H9 (cell line): ENCODE measurements at regions not wholly inside any gene's neighbourhood (a gene's known extent, or its start where the extent isn't known, plus 50 kb on each side); places are given as distances from the start of the nearest gene placed in this dataset.
A peak's percentile ranks its signal among the peaks of the same experiment; 100 is the strongest.

Experiments
- DNase-seq: peaks from one replicate; pipeline ENCODE4 v3.0.0-alpha.2; 2017
- H2AFZ ChIP-seq: one replicate; pipeline ENCODE4 v1.6.1; 2013; ENCODE audit warnings: mild to moderate bottlenecking, low read length, control low read depth, moderate library complexity
- H2AK5ac ChIP-seq: 2 replicates; pipeline ENCODE4 v1.6.1; 2013; ENCODE audit warnings: low read length, control low read depth, mixed read lengths; ENCODE audit not compliant: insufficient read length
- H2BK120ac ChIP-seq: one replicate; pipeline ENCODE4 v1.6.1; 2013; ENCODE audit warnings: low read depth, mild to moderate bottlenecking, low read length, control low read depth, inconsistent platforms; ENCODE audit not compliant: poor library complexity, severe bottlenecking
- H2BK12ac ChIP-seq: 2 replicates; pipeline ENCODE4 v1.6.1; 2013; ENCODE audit warnings: low read length, control low read depth, mixed read lengths, low read depth; ENCODE audit not compliant: insufficient read length
- H2BK15ac ChIP-seq: 2 replicates; pipeline ENCODE4 v1.6.1; 2013; ENCODE audit warnings: low read depth, low read length, control low read depth
- H2BK20ac ChIP-seq: one replicate; pipeline ENCODE4 v1.6.1; 2013; ENCODE audit warnings: low read depth, mild to moderate bottlenecking, low read length, control low read depth, inconsistent platforms; ENCODE audit not compliant: poor library complexity, severe bottlenecking
- H2BK5ac ChIP-seq: 2 replicates; pipeline ENCODE4 v1.6.1; 2013; ENCODE audit warnings: low read length, control low read depth, mixed read lengths; ENCODE audit not compliant: insufficient read length
- H3K14ac ChIP-seq: 2 replicates; pipeline ENCODE4 v1.6.1; 2013; ENCODE audit warnings: low read length, control low read depth; ENCODE audit not compliant: insufficient read depth
- H3K18ac ChIP-seq: 2 replicates; pipeline ENCODE4 v1.6.1; 2013; ENCODE audit warnings: low read depth, mild to moderate bottlenecking, mixed read lengths, low read length, control low read depth; ENCODE audit not compliant: insufficient read length
- H3K23ac ChIP-seq: 2 replicates; pipeline ENCODE4 v1.6.1; 2013; ENCODE audit warnings: low read length, control low read depth, mixed read lengths, low read depth; ENCODE audit not compliant: insufficient read length
- H3K23me2 ChIP-seq: 2 replicates; pipeline ENCODE4 v1.6.1; 2013; ENCODE audit warnings: low read depth, mild to moderate bottlenecking, mixed read lengths, low read length, control low read depth; ENCODE audit not compliant: insufficient read length, poor library complexity, severe bottlenecking
- H3K27ac ChIP-seq: 2 replicates; pipeline ENCODE4 v1.5.1; 2013; ENCODE audit warnings: low read length, control low read depth, mixed read lengths, low read depth; ENCODE audit not compliant: insufficient read length
- H3K27me3 ChIP-seq: 2 replicates; pipeline ENCODE4 v1.6.1; 2013; ENCODE audit warnings: low read length, control low read depth, inconsistent platforms; ENCODE audit not compliant: insufficient read depth
- H3K4ac ChIP-seq: 2 replicates; pipeline ENCODE4 v1.6.1; 2013; ENCODE audit warnings: low read depth, mild to moderate bottlenecking, control low read depth, inconsistent platforms, low read length, moderate library complexity
- H3K4me1 ChIP-seq: 2 replicates; pipeline ENCODE4 v1.6.1; 2013; ENCODE audit warnings: low read length, control low read depth, inconsistent platforms; ENCODE audit not compliant: insufficient read depth
- H3K4me2 ChIP-seq: 2 replicates; pipeline ENCODE4 v1.6.1; 2013; ENCODE audit warnings: low read length, control low read depth, mixed read lengths; ENCODE audit not compliant: insufficient read length, insufficient read depth
- H3K56ac ChIP-seq: 2 replicates; pipeline ENCODE4 v1.6.1; 2013; ENCODE audit warnings: low read depth, mild to moderate bottlenecking, mixed read lengths, low read length, control low read depth; ENCODE audit not compliant: insufficient read length
- H3K79me1 ChIP-seq: 2 replicates; pipeline ENCODE4 v1.6.1; 2013; ENCODE audit warnings: low read depth, mild to moderate bottlenecking, moderate library complexity, low read length, control low read depth, inconsistent platforms; ENCODE audit not compliant: insufficient read depth, poor library complexity, severe bottlenecking
- H3K79me2 ChIP-seq: 2 replicates; pipeline ENCODE4 v1.6.1; 2013; ENCODE audit warnings: low read length, control low read depth, inconsistent platforms; ENCODE audit not compliant: insufficient read depth
- H3K9ac ChIP-seq: 2 replicates; pipeline ENCODE4 v1.6.1; 2013; ENCODE audit warnings: low read length, control low read depth, mixed read lengths; ENCODE audit not compliant: insufficient read length; ENCODE audit errors: extremely low read depth
- H3K9me3 ChIP-seq: one replicate; pipeline ENCODE4 v1.6.1; 2013; ENCODE audit warnings: low read depth, low read length, inconsistent platforms; ENCODE audit not compliant: control insufficient read depth
- H3T11ph ChIP-seq: one replicate; pipeline ENCODE4 v1.6.1; 2013; ENCODE audit warnings: mild to moderate bottlenecking, low read length, control low read depth, inconsistent platforms
- H4K20me1 ChIP-seq: one replicate; pipeline ENCODE4 v1.6.1; 2013; ENCODE audit not compliant: control insufficient read depth, insufficient read length, insufficient read depth
- H4K5ac ChIP-seq: 2 replicates; pipeline ENCODE4 v1.6.1; 2013; ENCODE audit warnings: low read depth, mild to moderate bottlenecking, mixed read lengths, low read length, control low read depth; ENCODE audit not compliant: insufficient read length
- H4K8ac ChIP-seq: replicated peaks from 2 replicates; pipeline ENCODE4 v1.6.1; 2013; ENCODE audit warnings: low read length, control low read depth, mixed read lengths, low read depth; ENCODE audit not compliant: insufficient read length
- H4K91ac ChIP-seq: 2 replicates; pipeline ENCODE4 v1.6.1; 2013; ENCODE audit warnings: low read depth, mild to moderate bottlenecking, moderate library complexity, mixed read lengths, low read length, control low read depth; ENCODE audit not compliant: insufficient read length
- H3K27ac Mint-ChIP-seq, 3 experiments: 2 replicates in 2 of 3; 3 replicates in 1 of 3; pipeline ENCODE4 v1.8.0; 2020 to 2021; ENCODE audit warnings: mixed read lengths in 3 of 3, mild to moderate bottlenecking in 1 of 3, moderate library complexity in 1 of 3
- H3K27me3 Mint-ChIP-seq: 2 replicates; pipeline ENCODE4 v1.8.0; 2021; ENCODE audit warnings: low read depth, mild to moderate bottlenecking, moderate library complexity, mixed read lengths
- H3K36me3 Mint-ChIP-seq, 3 experiments: 2 replicates in 2 of 3; 3 replicates in 1 of 3; pipeline ENCODE4 v1.8.0; 2020 to 2021; ENCODE audit warnings: low read depth in 3 of 3, mixed read lengths in 3 of 3; ENCODE audit not compliant: insufficient read depth in 1 of 3
- H3K4me1 Mint-ChIP-seq, 2 experiments: 2 replicates each; pipeline ENCODE4 v1.8.0; 2020; ENCODE audit warnings: mixed read lengths in 2 of 2
- H3K4me3 Mint-ChIP-seq, 2 experiments: 2 replicates in 1 of 2; 3 replicates in 1 of 2; pipeline ENCODE4 v1.8.0; 2020 to 2021; ENCODE audit warnings: mild to moderate bottlenecking in 2 of 2, mixed read lengths in 2 of 2, moderate library complexity in 1 of 2
- H3K9me3 Mint-ChIP-seq, 2 experiments: 2 replicates in 1 of 2; 3 replicates in 1 of 2; pipeline ENCODE4 v1.8.0; 2020; ENCODE audit warnings: mild to moderate bottlenecking in 2 of 2, mixed read lengths in 2 of 2, moderate library complexity in 1 of 2
- WGBS: extraction: QIAGEN DNeasy Blood & Tissue Kit; methylation state at CpG from one replicate; pipeline ENCODE4 v1.1.7; 2013; ENCODE audit warnings: missing lambda C conversion rate, low lambda C conversion rate, mixed read lengths; ENCODE audit not compliant: insufficient read length; ENCODE audit errors: extremely low coverage; 5-methylcytosine and 5-hydroxymethylcytosine counted together
- TF ChIP-seq, protein P1 (sequence below): fragments of 200-600 bp; sonication (generic); conservative IDR thresholded peaks from 3 replicates; pipeline ENCODE4 v1.8.0; 2021; ENCODE audit warnings: antibody characterized with exemption, mild to moderate bottlenecking

DNA sequence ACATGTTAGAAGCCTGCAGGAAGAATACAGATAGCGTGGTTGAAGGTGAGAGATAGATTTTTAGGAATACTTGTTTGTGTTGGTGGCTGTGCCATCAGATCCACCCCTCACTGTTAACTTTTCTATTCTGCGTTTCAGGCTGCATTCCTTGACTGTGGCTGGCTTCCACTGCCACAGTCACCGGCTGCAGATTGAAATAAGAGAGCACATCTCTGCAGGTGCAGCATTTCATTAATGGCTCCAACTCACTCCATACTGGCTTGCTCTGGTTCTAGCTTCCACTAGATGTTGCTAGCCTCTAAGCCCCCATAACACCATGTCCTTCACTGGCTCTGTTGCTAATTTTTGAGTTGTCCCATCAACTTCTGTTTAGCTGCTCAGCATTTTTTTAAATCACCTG lies 286.5 kb downstream of the CPS1 start:
- no peaks in the 10 kb centered on the region for H4K20me1 ChIP-seq
- no peak overlapping the region for H3K23ac ChIP-seq
- H3K4me2 ChIP-seq: no peak overlapping the region
- H2BK5ac ChIP-seq: no peak overlapping the region
- no peaks in the 10 kb centered on the region for H3K79me2 ChIP-seq
- H3K14ac ChIP-seq: no peak overlapping the region
- Mint-ChIP-seq H3K27me3 (no peaks in the 10 kb centered on the region), H3K9me3 (no peaks in the 10 kb centered on the region; a peak in 3 of 5 replicates), H3K27ac (peak overlapping the region in 2 of 3 experiments; percentile 18 to 72; a peak in 2 of 7 replicates), H3K4me3 (no peak overlapping the region), H3K4me1 (peaks cover 15 to 16% of the 10 kb centered on the region in 2 experiments), H3K36me3 (no peaks in the 10 kb centered on the region; a peak in 1 of 7 replicates)
- H2BK12ac ChIP-seq: no peak overlapping the region
- H2BK20ac ChIP-seq: no peak overlapping the region
- TF ChIP-seq, protein P1, sequence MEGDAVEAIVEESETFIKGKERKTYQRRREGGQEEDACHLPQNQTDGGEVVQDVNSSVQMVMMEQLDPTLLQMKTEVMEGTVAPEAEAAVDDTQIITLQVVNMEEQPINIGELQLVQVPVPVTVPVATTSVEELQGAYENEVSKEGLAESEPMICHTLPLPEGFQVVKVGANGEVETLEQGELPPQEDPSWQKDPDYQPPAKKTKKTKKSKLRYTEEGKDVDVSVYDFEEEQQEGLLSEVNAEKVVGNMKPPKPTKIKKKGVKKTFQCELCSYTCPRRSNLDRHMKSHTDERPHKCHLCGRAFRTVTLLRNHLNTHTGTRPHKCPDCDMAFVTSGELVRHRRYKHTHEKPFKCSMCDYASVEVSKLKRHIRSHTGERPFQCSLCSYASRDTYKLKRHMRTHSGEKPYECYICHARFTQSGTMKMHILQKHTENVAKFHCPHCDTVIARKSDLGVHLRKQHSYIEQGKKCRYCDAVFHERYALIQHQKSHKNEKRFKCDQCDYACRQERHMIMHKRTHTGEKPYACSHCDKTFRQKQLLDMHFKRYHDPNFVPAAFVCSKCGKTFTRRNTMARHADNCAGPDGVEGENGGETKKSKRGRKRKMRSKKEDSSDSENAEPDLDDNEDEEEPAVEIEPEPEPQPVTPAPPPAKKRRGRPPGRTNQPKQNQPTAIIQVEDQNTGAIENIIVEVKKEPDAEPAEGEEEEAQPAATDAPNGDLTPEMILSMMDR: no peak
- DNase-seq: no peak
- no peak overlapping the region for H3K27ac ChIP-seq
- H3K9ac ChIP-seq: no peak overlapping the region
- peaks cover 3% of the 10 kb centered on the region; the same call in 1 of the 2 replicates for H3K4me1 ChIP-seq
- no peaks in the 10 kb centered on the region for H3K23me2 ChIP-seq
- no peak overlapping the region for H4K91ac ChIP-seq
- H2BK15ac ChIP-seq: no peak overlapping the region
- no peak overlapping the region for H4K8ac ChIP-seq
- H2AK5ac ChIP-seq: no peak overlapping the region
- H3K4ac ChIP-seq: no peak overlapping the region
- H4K5ac ChIP-seq: no peak overlapping the region
- H3K56ac ChIP-seq: no peak overlapping the region
- H3T11ph ChIP-seq: no peak overlapping the region
- no CpG with 5 or more reads among the region's 3 CpGs for WGBS
- H3K9me3 ChIP-seq: no peaks in the 10 kb centered on the region
- no peaks in the 10 kb centered on the region for H3K27me3 ChIP-seq
- no peak overlapping the region for H2AFZ ChIP-seq
- H3K18ac ChIP-seq: no peak overlapping the region
- H2BK120ac ChIP-seq: no peak overlapping the region
- H3K79me1 ChIP-seq: no peaks in the 10 kb centered on the region
